Neuronal stem cell (in vitro differentiated cells): ENCODE measurements at regions not wholly inside any gene's neighbourhood (a gene's known extent, or its start where the extent isn't known, plus 50 kb on each side); places are given as distances from the start of the nearest gene placed in this dataset.

Experiments used
- DNase-seq: peaks from one replicate; pipeline ENCODE4 v3.0.0-alpha.2; 2013; ENCODE audit warnings: low spot score
- H2AFZ ChIP-seq: one replicate; pipeline ENCODE4 v1.6.1; 2013; ENCODE audit warnings: mild to moderate bottlenecking, low read length, inconsistent platforms
- H2AK5ac ChIP-seq: 2 replicates; pipeline ENCODE4 v1.6.1; 2013; ENCODE audit warnings: low read depth, mild to moderate bottlenecking, inconsistent platforms, low read length, moderate library complexity, mixed read lengths
- H2BK120ac ChIP-seq: 2 replicates; pipeline ENCODE4 v1.6.1; 2013; ENCODE audit warnings: low read depth, mild to moderate bottlenecking, inconsistent platforms, low read length, moderate library complexity, mixed read lengths
- H2BK12ac ChIP-seq: one replicate; pipeline ENCODE4 v1.6.1; 2013; ENCODE audit warnings: low read length, inconsistent platforms
- H2BK15ac ChIP-seq: 2 replicates; pipeline ENCODE4 v1.6.1; 2013; ENCODE audit warnings: mild to moderate bottlenecking, low read length, inconsistent platforms, mixed read lengths
- H2BK5ac ChIP-seq: one replicate; pipeline ENCODE4 v1.6.1; 2013; ENCODE audit warnings: inconsistent platforms, mild to moderate bottlenecking, low read length, moderate library complexity
- H3K14ac ChIP-seq: one replicate; pipeline ENCODE4 v1.6.1; 2013; ENCODE audit warnings: low read length, inconsistent platforms
- H3K18ac ChIP-seq: 2 replicates; pipeline ENCODE4 v1.6.1; 2013; ENCODE audit warnings: low read length, inconsistent platforms
- H3K23ac ChIP-seq: 2 replicates; pipeline ENCODE4 v1.6.1; 2013; ENCODE audit warnings: low read depth, mild to moderate bottlenecking, mixed read lengths, low read length, inconsistent platforms; ENCODE audit not compliant: poor library complexity
- H3K27ac ChIP-seq: replicated peaks from 3 replicates; pipeline ENCODE4 v1.5.1; 2013; ENCODE audit warnings: low read length, inconsistent platforms
- H3K27me3 ChIP-seq, 3 experiments: 2 replicates each; pipeline ENCODE4 v1.6.1; 2013; ENCODE audit warnings: low read length in 3 of 3, mild to moderate bottlenecking in 2 of 3, inconsistent platforms in 1 of 3, low read depth in 1 of 3, mixed read lengths in 1 of 3, moderate library complexity in 1 of 3; ENCODE audit not compliant: control insufficient read depth in 3 of 3, insufficient read depth in 3 of 3
- H3K36me3 ChIP-seq, 2 donors: replicated peaks in 1 of 2; 2 replicates each; pipeline ENCODE4 v1.6.1; 2013; ENCODE audit warnings: low read length in 2 of 2; ENCODE audit not compliant: control insufficient read depth in 2 of 2, insufficient read depth in 2 of 2
- H3K4ac ChIP-seq: 2 replicates; pipeline ENCODE4 v1.6.1; 2013; ENCODE audit warnings: inconsistent platforms, mild to moderate bottlenecking, low read length, moderate library complexity
- H3K4me1 ChIP-seq, 2 donors: 1 replicate in 1 of 2; 2 replicates in 1 of 2; pipeline ENCODE4 v1.6.1; 2013; ENCODE audit warnings: low read length in 2 of 2, low read depth in 1 of 2; ENCODE audit not compliant: control insufficient read depth in 2 of 2, insufficient read depth in 1 of 2
- H3K4me2 ChIP-seq: one replicate; pipeline ENCODE4 v1.6.1; 2013; ENCODE audit warnings: mild to moderate bottlenecking, low read length, inconsistent platforms; ENCODE audit not compliant: insufficient read depth, poor library complexity, severe bottlenecking
- H3K4me3 ChIP-seq, 2 donors: 2 replicates each; pipeline ENCODE4 v1.5.1; 2013; ENCODE audit warnings: low read length in 2 of 2, mild to moderate bottlenecking in 2 of 2, inconsistent platforms in 1 of 2, moderate library complexity in 1 of 2
- H3K79me1 ChIP-seq: one replicate; pipeline ENCODE4 v1.6.1; 2013; ENCODE audit warnings: low read depth, mild to moderate bottlenecking, inconsistent platforms, low read length, moderate library complexity
- H3K9ac ChIP-seq: one replicate; pipeline ENCODE4 v1.6.1; 2013; ENCODE audit warnings: mild to moderate bottlenecking, low read depth, low read length, inconsistent platforms; ENCODE audit not compliant: poor library complexity
- H3K9me3 ChIP-seq, 2 donors: replicated peaks in 1 of 2; 2 replicates each; pipeline versions ENCODE3 to v1.6.1; 2013; ENCODE audit warnings: low read length in 2 of 2, mild to moderate bottlenecking in 2 of 2, inconsistent platforms in 1 of 2, low read depth in 1 of 2, mixed read lengths in 1 of 2, moderate library complexity in 1 of 2; ENCODE audit not compliant: control insufficient read depth in 2 of 2, insufficient read depth in 1 of 2
- H4K8ac ChIP-seq: one replicate; pipeline ENCODE4 v1.6.1; 2013; ENCODE audit warnings: low read depth, mild to moderate bottlenecking, inconsistent platforms, low read length, moderate library complexity
- H4K91ac ChIP-seq: one replicate; pipeline ENCODE4 v1.6.1; 2013; ENCODE audit warnings: low read length, low read depth, mild to moderate bottlenecking, inconsistent platforms; ENCODE audit not compliant: poor library complexity
- WGBS, 2 donors: extraction: QIAGEN DNeasy Blood & Tissue Kit; methylation state at CpG; one replicate each; pipeline ENCODE4 v1.1.7; 2013; ENCODE audit warnings: missing lambda C conversion rate in 2 of 2, mixed read lengths in 1 of 2; ENCODE audit not compliant: insufficient read length in 2 of 2, insufficient replicate concordance in 1 of 2; ENCODE audit errors: extremely low coverage in 2 of 2; 5-methylcytosine and 5-hydroxymethylcytosine counted together

DNA sequence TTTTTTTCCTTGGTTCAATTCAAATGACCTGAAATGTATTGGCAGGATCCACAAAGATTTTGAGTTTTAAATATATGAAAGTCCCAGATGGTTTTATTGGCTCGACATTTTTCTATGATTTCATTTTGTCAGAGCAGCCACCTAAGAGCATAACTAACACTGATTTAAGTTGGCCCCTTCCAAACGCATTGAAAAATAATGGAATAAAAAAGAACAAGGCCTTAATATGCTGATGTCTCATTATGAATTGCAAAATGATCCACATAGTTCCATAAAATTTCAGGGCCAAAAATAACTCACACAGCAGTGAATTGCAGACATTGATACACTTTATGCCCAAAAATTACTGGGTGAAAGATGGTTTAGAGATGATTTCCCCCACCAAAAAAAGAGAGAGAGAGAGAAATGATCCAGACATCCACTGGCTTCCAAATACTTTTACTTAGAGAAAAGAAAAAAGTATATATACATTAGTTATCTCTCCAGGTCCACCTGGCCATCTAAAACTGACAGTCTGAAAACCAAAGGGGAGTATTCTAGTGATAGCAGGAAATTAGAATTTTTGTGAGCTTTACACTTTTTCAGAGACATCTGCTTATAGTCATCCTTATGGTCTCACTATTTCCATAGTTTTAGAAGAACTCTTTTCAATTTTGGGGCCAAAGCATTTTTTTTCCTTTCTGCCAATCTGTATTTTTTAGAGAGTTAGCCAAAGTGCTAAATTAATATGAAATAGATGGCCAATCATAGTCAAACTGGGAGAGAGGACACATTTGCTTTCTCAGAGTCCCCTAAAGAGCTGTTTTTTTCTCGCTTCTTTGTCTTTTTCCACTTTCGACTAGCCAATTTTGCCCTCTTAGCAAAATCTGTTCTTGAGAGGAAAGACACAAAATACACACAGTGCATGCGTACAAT is 213.5 kb upstream of the RND3 start:
- H3K27me3 ChIP-seq, result no peaks in the 10 kb centered on the region
- H3K23ac ChIP-seq, result no peak overlapping the region
- no peak overlapping the region for H3K4ac ChIP-seq
- no peak overlapping the region for H3K27ac ChIP-seq
- H3K4me3 ChIP-seq, result no peak overlapping the region
- H3K14ac ChIP-seq, result no peak overlapping the region
- H3K4me1 ChIP-seq, result peaks cover 0 to 1% of the 10 kb centered on the region in 2 donors
- no peak overlapping the region for H3K4me2 ChIP-seq
- no peaks in the 10 kb centered on the region for H3K79me1 ChIP-seq
- H2AFZ ChIP-seq, result no peak overlapping the region
- no peak for DNase-seq
- H3K9ac ChIP-seq, result no peak overlapping the region
- no peak overlapping the region for H2BK12ac ChIP-seq
- no peak overlapping the region for H2AK5ac ChIP-seq
- no peak overlapping the region for H4K8ac ChIP-seq
- H2BK120ac ChIP-seq, result no peak overlapping the region
- H3K9me3 ChIP-seq, result peaks cover 0 to 8% of the 10 kb centered on the region in 2 donors
- no peak overlapping the region for H4K91ac ChIP-seq
- H2BK5ac ChIP-seq, result no peak overlapping the region
- no peaks in the 10 kb centered on the region for H3K36me3 ChIP-seq
- no CpG with 5 or more reads among the region's 5 CpGs for WGBS, 2 donors
- H3K18ac ChIP-seq, result no peak overlapping the region
- H2BK15ac ChIP-seq, result no peak overlapping the region

DNA sequence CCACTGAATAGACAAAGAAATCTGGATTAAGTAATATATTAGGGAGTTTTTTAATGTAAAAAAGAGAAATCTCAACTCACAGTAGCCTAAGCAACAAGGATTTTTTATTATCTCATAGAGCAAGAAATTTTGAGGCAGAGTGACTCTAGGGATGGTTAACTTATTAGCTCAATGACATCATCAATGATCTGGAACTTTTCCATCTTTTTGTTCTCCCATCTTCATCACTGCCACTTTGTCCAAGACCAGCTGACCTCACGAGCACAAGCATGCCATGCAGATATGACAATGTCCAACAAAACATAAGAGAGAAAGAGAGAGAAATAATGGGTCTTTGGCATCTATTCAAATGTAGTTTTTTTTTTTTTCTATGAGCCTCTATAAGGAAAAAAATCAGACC is 211.8 kb upstream of the RND3 start:
- Histone ChIP-seq H3K9ac (no peak overlapping the region), H3K4ac (no peak overlapping the region), H3K23ac (no peak overlapping the region), H3K4me1 (no peaks in the 10 kb centered on the region), H2BK120ac (no peak overlapping the region), H3K4me3 (no peak overlapping the region), H4K91ac (no peak overlapping the region), H3K27ac (no peak overlapping the region), H2BK15ac (no peak overlapping the region), H4K8ac (no peak overlapping the region), H3K36me3 (no peaks in the 10 kb centered on the region), H3K4me2 (no peak overlapping the region), H3K18ac (no peak overlapping the region), H3K9me3 (peaks cover 0 to 8% of the 10 kb centered on the region in 2 donors), H2AFZ (no peak overlapping the region), H3K14ac (no peak overlapping the region), H2AK5ac (no peak overlapping the region), H3K79me1 (no peaks in the 10 kb centered on the region), H2BK5ac (no peak overlapping the region), H3K27me3 (no peaks in the 10 kb centered on the region), H2BK12ac (no peak overlapping the region)
- no peak for DNase-seq
- WGBS, 2 donors, result no CpG with 5 or more reads among the region's 1 CpG

DNA sequence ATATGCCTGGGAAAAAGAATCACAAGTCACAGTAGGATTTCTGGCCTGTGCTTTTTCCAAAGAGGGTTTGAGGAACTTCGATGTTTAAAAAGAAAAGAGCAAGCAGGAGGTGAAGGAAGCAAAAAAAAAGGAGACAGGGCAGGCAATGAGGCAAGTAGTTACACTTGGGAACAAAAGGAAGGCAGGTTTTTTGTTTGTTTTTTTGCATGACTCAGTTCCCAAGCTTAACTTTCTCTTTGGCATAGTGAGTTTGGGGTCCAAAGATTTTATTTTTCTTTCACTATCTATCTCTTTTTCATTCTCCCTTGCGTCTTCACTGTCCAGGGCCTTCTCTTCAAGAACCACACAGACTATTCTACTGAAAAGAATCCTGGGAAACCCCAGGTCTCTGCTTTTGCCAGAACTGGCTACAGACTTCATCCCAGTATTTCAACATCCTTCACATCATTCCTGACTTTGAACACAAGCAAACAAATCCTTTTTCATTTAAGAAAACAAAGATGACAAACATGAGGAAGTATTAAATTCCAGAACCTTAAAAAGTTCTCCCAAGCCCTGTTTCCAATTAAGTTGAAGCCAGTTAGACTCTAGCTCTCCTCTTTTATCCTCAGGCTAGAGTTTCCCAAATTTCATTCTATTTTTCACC is 210.7 kb upstream of the RND3 start:
- no peak overlapping the region for H4K8ac ChIP-seq
- no peak overlapping the region for H3K4me3 ChIP-seq
- no peak overlapping the region for H2BK15ac ChIP-seq
- H3K14ac ChIP-seq, result no peak overlapping the region
- no peak overlapping the region for H4K91ac ChIP-seq
- WGBS, 2 donors, result no CpG with 5 or more reads among the region's 2 CpGs
- no peak overlapping the region for H2BK5ac ChIP-seq
- H3K4ac ChIP-seq, result no peak overlapping the region
- H3K27me3 ChIP-seq, result no peaks in the 10 kb centered on the region
- no peak overlapping the region for H3K27ac ChIP-seq
- H2BK12ac ChIP-seq, result no peak overlapping the region
- no peak overlapping the region for H2AK5ac ChIP-seq
- peaks cover 0 to 8% of the 10 kb centered on the region in 2 donors for H3K9me3 ChIP-seq
- H3K79me1 ChIP-seq, result no peaks in the 10 kb centered on the region
- H3K9ac ChIP-seq, result no peak overlapping the region
- H2AFZ ChIP-seq, result peak overlapping the region; percentile 54
- no peak overlapping the region for H3K4me2 ChIP-seq
- no peak overlapping the region for H3K23ac ChIP-seq
- H3K36me3 ChIP-seq, result no peaks in the 10 kb centered on the region
- H3K18ac ChIP-seq, result no peak overlapping the region
- DNase-seq, result no peak
- no peak overlapping the region for H2BK120ac ChIP-seq
- no peaks in the 10 kb centered on the region for H3K4me1 ChIP-seq

DNA sequence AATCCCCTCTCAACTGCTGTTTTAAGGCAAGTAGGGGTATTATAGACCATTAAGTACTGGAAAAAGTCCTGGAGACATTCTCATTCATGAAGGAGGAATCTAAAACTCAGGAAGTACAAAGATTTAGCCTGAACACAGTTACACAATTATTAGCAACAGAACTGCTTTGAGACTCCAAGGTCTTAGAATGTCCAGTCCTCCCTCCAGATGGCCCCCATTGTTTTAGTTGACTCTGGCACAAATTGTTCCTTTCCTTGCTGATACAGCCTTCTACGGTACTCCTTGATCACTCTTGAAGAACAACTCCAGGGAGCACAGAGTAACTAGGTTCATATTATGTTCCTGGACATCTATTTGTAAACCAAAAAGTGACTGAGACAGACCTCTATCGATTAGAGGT is 210.1 kb upstream of the RND3 start:
- DNase-seq, result no peak

More for the DNA sequence above, 210.1 kb upstream of the RND3 start:
- no peak overlapping the region for H3K4me2 ChIP-seq
- H3K4me1 ChIP-seq, result no peaks in the 10 kb centered on the region
- H2AFZ ChIP-seq, result peak overlapping the region; percentile 54
- no peak overlapping the region for H3K14ac ChIP-seq
- no peak overlapping the region for H3K4ac ChIP-seq
- no peak overlapping the region for H2AK5ac ChIP-seq
- no peak overlapping the region for H4K8ac ChIP-seq
- H3K9ac ChIP-seq, result no peak overlapping the region
- no peak overlapping the region for H2BK12ac ChIP-seq
- H3K9me3 ChIP-seq, result peaks cover 0 to 8% of the 10 kb centered on the region in 2 donors
- no peaks in the 10 kb centered on the region for H3K36me3 ChIP-seq
- no peak overlapping the region for H3K23ac ChIP-seq
- no peak overlapping the region for H4K91ac ChIP-seq
- no peak overlapping the region for H2BK5ac ChIP-seq
- H2BK120ac ChIP-seq, result no peak overlapping the region
- H3K18ac ChIP-seq, result no peak overlapping the region
- H3K27me3 ChIP-seq, result no peaks in the 10 kb centered on the region
- H3K79me1 ChIP-seq, result no peaks in the 10 kb centered on the region
- H3K27ac ChIP-seq, result no peak overlapping the region
- no CpG with 5 or more reads among the region's 2 CpGs for WGBS, 2 donors
- H3K4me3 ChIP-seq, result no peak overlapping the region
- H2BK15ac ChIP-seq, result no peak overlapping the region
